HG03457 (cell line): ENCODE measurements at regions not wholly inside any gene's neighbourhood (a gene's known extent, or its start where the extent isn't known, plus 50 kb on each side); places are given as distances from the start of the nearest gene placed in this dataset.
"Not testable (repeated sequence)": the region's sequence is repeated elsewhere in the genome, so short reads cannot be mapped to it uniquely, and the experiment has no call there.

Experiments
- ATAC-seq: cut with Tn5 transposase; IDR thresholded peaks from one replicate; pipeline ENCODE4 v1.9.1; 2021; ENCODE audit warnings: moderate number of reproducible peaks; ENCODE audit not compliant: unreplicated experiment

DNA sequence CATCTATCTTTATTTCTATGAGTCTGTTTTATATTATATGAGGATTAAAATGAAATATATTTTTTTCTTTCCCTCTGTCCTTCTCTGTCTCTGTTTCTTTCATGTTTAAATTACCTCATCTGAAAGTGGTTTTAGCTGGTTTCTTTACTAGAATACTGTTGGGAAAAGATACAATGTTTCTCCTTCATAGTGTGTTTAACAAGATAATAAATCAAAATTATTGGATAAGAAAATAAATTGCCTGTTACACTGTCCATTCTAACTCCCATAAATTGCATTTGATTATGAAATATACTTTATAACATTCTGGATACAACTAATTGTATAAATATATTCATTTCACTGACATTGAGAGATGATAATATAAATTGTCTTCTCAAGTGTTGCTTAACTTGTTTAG, 1168.0 kb downstream of the PLA2G4A start:
- no peak for ATAC-seq

DNA sequence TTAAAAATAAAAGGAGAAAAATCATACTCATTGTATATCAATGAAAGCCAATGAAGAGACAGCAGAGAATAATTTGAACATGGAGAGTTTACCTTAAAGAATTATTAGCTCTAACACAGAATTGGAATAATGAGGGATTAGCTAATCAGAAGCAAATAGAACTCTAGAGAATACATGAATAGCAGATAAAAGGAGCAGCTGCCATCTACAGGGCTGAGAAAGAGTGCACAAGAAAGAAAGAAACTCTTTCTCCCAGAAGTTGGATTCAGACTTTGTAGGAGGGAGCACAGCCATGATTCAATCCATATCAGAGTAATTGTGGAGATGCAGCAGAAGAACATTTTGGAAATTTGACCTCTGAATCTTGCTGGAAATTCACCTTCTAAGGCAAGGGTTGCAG, 1171.2 kb downstream of the PLA2G4A start:
- no peak for ATAC-seq

DNA sequence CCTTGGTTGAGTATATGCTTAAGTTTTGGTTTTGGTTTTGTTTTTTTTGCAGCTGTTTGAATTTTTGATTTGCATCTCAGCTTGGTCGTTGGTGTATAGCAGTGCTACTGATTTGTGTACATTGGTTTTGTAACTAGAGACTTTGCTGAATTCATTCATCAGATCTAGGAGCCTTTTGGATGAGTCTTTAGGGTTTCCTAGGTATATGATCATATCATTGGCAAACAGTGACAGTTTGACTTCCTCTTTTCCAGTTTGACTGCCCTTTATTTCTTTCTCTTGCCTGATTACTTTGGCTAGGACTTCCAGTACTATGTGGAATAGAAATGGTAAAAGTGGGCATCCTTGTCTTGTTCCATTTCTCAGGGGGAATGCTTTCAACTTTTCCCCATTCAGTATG, 1174.9 kb downstream of the PLA2G4A start:
- ATAC-seq = not testable (repeated sequence)

DNA sequence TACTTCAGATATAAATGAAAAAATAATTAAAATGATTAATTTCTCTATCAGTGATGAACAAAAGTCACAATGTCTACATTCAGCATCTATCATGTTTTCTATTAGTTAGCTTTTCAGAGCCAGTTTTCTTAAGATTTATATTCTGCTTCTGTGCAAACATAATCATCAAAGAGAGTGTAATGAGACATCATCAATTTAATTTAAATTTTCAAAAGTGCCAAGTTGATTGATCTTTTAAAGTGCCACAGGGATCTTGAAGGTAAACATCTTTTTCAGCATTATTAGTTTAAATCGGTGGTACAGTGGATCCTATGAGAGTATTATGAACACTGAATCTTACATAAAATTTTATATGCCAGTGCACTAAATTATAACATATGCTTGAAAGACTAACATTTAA, 1176.1 kb downstream of the PLA2G4A start:
- no peak for ATAC-seq

DNA sequence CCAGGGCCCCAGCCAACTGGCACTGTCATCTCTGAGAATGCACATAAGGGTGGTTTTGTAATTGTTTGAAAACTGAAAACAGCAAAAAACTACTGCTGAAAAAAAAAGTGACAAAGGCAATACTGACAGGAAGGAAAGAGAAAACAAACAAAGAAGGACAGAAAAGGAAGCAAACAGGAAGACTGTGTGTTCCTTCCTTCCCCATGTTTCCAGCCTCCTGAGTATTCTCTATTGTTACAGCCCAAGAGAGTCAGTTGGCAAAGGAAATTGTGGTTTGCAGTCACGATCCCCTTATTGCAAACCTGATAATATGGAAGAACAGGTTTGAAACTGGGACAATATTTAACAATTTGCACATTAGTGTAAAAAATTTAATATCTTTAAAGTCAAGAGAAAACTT, 1177.6 kb downstream of the PLA2G4A start:
- ATAC-seq = no peak

DNA sequence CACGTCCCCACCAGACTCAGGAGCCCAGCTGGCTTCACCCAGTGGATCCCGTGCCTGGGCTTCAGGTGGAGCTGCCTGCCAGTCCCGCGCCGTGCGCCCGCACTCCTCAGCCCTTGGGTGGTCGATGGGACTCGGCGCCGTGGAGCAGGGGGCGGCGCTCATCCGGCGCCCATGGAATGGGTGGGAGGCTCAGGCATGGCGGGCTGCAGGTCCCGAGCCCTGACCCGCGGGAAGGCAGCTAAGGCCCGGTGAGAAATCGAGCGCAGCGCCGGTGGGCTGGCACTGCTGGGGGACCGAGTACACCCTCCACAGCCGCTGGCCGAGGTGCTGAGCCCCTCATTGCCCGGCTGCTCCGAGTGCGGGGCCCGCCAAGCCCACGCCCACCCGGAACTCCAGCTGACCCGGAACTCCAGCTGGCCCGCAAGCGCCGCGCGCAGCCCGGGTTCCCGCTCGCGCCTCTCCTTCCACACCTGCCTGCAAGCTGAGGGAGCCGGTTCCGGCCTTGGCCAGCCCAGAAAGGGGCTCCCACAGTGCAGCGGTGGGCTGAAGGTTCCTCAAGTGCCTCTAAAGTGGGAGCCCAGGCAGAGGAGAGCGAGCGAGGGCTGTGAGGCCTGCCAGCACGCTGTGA, 1184.6 kb downstream of the PLA2G4A start:
- not testable (repeated sequence) for ATAC-seq

DNA sequence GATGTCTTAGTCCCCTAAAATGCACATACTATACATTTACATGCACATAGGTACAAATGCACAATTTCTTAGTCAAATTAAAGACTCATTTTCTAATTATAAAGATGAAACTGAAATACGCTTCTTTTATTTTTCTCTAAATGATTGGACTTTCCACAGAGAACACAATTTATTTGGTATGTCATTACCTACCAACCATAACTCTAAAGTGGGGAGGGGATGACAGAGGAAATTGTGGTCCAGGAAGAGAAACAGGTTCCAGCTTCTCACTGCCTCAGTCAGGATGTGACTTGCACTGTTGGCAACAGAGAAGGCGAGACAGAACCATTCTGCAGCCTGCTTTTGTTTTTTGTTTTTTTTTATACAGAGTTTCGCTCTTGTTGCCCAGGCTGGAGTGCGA, 1189.2 kb downstream of the PLA2G4A start:
- no peak for ATAC-seq

DNA sequence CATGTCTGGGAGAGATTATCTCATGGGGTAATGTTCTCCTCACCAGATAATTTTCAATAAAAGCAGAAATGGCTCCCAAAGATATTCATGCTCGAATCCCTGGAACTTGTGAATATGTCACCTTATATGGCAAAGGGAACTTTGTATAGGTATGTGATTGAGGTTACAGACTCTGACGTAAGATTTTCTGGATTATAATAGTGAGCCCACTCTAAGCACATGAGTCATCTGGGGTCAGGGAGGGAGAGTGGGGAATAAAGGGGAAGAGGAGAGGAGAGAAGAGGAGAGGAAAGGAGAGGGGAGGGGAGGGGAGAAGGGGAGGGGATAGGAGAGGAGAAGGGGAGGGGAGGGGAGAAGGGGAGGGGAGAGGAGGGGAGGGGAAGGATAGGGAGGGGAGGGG, 1193.9 kb downstream of the PLA2G4A start:
- ATAC-seq = no peak

DNA sequence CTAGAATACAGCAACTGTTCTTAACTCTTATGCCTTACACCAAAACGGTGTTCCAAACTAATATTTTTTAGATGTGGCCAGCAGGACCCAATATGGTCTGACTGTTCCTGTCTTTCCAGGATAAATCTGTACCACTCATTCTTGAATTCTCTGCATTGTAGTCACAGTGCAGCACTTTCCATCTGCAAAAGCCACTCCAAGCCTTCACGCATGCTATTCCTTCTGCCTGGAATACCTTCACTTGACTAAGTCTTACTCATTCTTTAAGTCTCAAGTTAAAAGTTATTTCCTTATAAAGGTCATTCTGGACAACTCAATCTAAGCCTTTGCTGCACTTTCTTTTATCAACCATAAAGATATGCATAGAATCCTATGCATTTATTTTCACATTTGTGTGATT, 1194.5 kb downstream of the PLA2G4A start:
- no peak for ATAC-seq

DNA sequence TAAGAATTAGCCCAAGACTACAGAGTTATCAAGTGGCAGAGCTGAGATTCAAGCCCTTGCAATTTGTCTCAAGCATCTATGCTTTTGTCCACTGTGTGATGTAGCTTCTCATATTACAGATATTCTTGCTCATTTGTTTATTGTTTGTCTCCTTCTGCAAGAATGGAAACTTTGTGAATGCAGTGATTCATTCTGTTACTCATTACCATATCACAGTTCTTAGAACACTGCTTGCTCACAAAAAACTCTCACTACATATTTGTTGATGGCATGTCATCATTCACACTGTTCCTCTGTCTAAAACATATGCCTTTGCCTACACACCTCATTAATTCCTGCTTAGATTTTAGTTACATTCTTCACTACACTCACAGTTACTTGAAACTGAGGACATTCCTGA, 1198.9 kb downstream of the PLA2G4A start:
- ATAC-seq = no peak

DNA sequence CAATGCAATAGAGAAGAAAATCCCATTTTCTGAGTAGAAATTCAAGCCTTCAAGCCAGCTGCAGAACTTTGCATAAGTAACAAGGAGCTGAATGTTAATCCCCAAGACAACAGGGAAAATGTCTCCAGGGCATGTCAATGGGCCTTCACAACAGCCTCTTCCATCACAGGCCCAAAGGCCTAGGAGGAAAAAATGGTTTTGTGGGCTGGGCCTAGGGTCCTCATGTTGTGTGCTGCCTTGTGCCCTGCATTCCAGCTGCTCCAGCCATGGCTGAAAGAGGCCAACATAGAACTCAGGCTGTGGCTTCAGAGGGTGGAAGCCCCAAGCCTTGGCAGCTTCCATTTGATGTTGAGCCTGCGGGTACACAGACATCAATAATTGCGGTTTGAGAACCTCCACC, 1208.8 kb downstream of the PLA2G4A start:
- ATAC-seq = not testable (repeated sequence)

DNA sequence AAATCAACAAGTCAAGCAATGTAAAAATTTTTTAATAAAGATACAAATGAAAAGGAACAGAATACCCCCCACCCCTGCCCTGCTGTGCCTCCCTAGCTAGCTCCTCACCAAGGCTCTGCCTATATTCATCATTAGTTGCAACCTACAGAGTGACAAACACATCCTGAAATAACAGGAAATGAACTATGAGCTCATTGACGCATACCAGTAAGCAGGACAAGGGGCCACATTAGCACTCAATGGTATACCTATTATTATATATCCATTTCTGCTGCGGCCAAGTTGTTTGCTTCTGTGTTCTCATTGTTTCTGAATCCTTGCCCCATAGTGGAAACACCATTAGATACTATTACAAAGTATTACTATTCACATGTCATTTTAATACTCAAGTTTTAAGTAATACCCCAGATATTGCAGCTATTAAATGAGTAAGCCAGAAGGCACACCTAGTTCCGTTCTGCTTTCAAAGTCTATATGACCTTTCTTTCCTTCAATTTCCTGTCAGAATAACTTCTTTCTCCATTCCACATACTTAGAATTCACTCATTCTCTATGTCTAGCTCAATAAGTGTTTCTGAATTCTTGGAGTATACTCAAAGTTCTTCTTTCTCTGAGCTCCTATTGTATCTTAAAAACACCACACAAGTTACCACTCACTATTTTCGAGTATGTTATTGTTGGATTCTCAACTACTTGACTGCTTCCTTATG, 1214.9 kb downstream of the PLA2G4A start:
- ATAC-seq = no peak

DNA sequence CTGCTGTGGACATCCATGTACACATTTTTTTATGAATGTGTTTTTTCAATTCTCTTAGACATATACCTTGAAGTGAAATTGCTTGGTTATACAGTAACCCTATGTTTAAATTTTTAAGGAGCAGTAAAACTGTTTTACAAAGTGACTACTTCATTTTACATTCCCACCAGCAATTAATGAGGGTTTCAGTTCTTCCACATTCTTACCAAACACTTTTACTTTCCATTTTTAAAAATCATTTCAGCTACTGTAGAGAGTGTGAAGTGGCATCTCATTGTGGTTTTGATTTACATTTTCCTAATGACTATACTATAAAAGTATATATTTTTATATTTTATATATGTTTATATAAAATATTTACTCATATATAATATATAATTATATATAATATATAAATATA, 1221.5 kb downstream of the PLA2G4A start:
- no peak for ATAC-seq

DNA sequence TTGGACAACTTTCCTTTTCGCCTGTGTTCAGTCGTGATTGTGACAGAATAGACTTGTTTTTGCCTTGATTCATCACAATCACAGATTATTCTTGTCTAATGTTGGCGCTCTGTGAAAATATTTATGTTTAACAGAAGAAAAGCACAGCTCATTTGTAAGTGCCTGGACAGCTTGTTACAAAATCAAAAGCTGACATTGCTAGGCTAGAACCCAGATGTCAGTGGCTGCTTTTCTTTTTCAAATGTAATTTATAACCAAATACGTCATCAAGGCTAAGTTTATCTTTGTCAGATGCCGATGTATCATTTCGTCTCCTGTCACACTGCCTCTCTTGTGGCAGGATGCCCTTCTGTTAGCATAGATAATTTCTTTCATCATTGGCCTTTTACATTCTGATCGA, 1227.3 kb downstream of the PLA2G4A start:
- no peak for ATAC-seq

DNA sequence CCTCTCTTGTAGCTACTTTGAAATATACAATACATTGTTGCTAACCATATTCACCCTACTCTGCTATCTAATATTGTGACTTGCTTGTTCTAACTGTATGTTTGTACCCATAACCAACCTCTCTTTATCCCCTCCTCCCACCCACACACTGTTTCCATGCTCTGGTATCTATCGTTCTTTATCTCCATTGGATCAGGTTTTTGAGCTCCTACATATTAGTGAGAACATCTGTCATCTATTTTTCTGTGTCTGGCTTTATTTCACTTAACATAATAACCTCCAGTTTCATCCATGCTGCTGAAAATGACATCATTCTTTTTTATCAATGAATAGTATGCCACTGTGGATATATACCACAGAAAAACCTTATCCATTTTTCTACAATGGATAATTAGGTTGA, 1230.1 kb downstream of the PLA2G4A start:
- no peak for ATAC-seq

DNA sequence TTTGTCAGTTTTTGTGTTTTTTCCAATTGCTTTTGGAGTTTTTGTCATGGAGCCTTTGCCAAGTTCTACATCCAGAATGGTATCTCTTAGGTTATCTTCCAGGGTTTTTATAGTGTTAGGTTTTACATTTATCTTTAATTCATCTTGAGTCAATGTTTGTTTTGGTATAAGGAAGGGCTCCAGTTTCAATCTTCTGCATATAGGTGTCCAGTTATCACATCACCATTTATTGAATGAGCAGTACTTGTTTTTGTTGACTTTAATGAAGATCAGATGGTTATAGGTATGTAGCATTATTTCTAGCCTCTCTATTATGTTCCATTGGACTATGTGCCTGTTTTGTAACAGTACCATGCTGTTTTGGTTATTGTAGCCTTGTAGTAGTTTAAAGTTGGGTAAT, 1233.1 kb downstream of the PLA2G4A start:
- ATAC-seq = no peak

DNA sequence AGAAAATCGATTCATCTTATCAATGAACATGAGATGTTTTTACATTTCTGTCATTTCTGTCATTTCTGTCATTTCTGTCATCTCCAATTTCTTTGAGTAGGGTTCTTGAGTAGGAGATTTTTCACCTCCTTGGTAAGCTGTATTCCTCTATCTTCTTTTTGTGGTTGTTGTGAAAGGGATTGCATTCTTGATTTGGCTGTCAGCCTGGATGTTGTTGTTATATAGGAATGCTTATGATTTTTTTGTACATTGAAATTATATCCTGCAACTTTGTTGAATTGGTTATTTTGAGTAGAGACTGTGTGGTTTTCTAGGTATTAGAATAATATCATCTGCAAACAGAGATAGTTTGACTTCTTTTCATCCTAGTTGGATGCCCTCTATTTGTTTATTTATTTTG, 1233.7 kb downstream of the PLA2G4A start:
- ATAC-seq = no peak

DNA sequence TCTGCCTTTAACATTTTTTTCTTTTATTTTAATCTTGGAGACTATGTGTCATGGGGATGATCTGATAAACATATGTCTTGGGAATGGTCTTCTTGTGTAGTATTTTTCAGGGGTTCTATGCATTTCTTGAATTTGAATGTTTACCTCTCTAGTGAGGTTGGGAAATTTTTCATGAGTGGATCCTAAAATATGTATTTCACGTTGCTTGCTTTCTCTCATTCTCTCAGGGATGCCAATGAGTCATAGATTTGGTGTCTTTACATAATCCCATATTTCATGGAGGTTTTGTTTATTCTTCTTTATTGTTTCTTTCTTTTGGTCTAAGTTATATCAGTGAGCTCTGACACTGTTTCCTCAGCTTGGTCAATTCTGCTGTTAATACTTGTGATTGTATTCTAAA, 1237.2 kb downstream of the PLA2G4A start:
- no peak for ATAC-seq

DNA sequence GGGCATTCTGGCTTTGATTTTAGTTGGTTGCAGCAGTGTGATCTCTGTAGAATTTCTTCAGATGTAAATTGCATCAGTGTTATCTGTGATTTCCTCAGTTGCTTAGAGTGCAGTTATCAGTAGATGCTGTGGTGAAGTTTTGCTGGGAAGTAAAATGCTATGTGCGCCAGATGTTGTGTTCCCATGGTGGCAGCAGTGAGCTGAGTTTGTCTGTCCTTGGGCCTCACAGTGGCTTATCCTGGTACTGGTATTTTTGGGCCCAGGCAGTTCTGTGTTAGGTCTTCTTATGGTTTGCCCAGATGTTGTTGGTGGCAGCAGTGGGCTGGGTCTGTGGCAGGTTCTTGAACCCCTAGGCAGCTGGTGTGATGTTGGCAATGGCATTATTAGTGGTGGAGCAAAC, 1242.1 kb downstream of the PLA2G4A start:
- no peak for ATAC-seq

DNA sequence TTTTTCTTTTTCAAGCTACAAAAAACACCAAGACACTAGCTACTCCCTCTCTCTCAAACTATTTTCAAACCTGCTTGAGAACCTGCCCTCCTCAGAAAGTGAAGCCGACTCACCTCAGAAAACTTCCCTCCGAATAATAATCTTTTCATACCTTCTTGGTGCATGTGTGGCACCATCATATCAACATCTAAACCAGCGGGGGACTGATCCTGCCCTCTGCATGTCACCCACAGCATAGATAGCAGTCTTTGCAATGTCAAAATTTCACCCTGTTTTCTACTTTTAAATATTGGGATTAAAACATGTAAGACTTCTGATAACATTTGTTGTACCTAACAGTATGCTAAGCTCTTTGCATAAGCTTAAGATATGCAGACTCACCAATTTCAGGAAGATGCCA, 1260.3 kb downstream of the PLA2G4A start:
- ATAC-seq = no peak

DNA sequence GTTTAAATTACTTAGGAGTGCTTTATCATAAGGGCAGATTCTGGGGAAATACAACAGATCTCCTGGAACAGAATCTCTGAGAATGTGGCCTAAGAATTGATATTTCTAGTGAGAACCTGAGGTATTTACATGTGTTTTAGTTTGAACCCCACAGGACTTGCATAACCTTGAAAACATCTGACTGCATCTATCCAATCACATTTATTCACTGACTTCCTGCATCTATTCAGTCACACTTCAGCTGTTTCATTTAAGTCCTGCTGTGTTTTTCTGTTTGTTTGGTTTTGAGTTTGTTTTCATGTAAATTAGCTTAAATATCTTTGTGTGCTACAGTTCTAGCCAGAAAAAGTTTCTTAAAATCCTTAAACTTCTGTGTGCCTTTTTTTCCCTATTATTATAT, 1260.7 kb downstream of the PLA2G4A start:
- no peak for ATAC-seq

DNA sequence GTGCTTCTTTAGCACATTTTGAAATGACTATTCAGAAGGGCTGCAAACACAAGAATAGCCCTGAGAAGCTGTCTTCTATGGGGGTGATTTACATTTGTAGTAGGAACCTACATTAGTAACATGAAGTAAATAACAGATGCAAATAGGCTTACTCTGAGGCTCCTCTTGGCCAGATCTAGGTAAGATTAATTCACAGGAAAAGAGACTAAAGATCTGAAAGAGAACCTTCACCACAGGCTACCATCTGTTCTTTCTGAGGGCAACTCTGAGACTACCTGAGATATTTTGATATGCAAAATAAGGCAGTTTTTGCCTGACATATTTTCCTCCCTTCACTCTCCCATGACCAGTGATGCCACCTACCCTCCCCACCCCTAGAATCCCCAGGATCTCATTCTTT, 1267.8 kb downstream of the PLA2G4A start:
- no peak for ATAC-seq

DNA sequence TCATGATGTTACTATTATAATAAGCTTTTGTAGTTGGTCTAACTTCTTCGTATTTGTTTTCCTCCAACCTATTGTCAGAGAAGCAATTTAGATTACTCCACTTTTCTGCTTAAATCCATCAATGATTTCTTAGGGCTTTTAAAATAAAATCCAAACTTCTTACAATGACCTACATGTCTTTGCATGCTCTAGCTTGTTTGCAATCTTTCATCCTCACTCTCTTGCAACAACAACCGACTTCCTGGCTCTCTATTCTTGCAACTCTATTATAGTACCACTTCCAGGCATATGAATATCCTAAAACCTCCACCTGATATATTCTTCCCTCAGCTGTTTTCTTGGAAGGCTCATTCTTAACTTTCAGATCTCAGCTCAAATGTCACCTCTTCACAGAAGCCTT, 1288.7 kb downstream of the PLA2G4A start:
- ATAC-seq = no peak
